ENCODE measurements at regions not wholly inside any gene's neighbourhood (a gene's known extent, or its start where the extent isn't known, plus 50 kb on each side); places are given as distances from the start of the nearest gene placed in this dataset.
"Not testable (repeated sequence)": the region's sequence is repeated elsewhere in the genome, so short reads cannot be mapped to it uniquely, and the experiment has no call there.

- no peak for TF ChIP-seq CTCF (IDR thresholded peaks at IDR 0.05; ENCODE audit: extremely low read depth, low read depth, low read length)
- Histone ChIP-seq H2AFZ (ENCODE audit: low read length) (no peak overlapping the region), H3K4me1 (ENCODE audit: insufficient read depth, low read length) (peaks cover 8% of the 10 kb centered on the region), H3K4me2 (ENCODE audit: insufficient read depth, low read length) (no peak overlapping the region), H3K36me3 (ENCODE audit: insufficient read depth, low read length) (no peaks in the 10 kb centered on the region), H3K27me3 (ENCODE audit: insufficient read depth, low read length) (no peaks in the 10 kb centered on the region), H3K9me3 (ENCODE audit: low read depth, low read length) (no peaks in the 10 kb centered on the region), H3K27ac (ENCODE audit: low read depth, low read length) (no peak overlapping the region), H4K20me1 (ENCODE audit: insufficient read depth, low read length) (no peaks in the 10 kb centered on the region), H3K79me2 (ENCODE audit: insufficient read depth, low read length) (no peaks in the 10 kb centered on the region), H3K4me3 (ENCODE audit: insufficient read depth, low read length) (no peak overlapping the region)
- DNase-seq (ENCODE audit: insufficient read length, low spot score, missing footprints): no peak
These were observed 440.8 kb upstream of the ZP4 start for GRCh38 chr1:238331557-238331956.

- Histone ChIP-seq H3K4me1 (ENCODE audit: insufficient read depth, low read length) (peaks cover 8% of the 10 kb centered on the region), H3K79me2 (ENCODE audit: insufficient read depth, low read length) (no peaks in the 10 kb centered on the region), H3K27me3 (ENCODE audit: insufficient read depth, low read length) (no peaks in the 10 kb centered on the region), H3K9me3 (ENCODE audit: low read depth, low read length) (no peaks in the 10 kb centered on the region), H3K36me3 (ENCODE audit: insufficient read depth, low read length) (no peaks in the 10 kb centered on the region), H4K20me1 (ENCODE audit: insufficient read depth, low read length) (no peaks in the 10 kb centered on the region), H2AFZ (ENCODE audit: low read length) (no peak overlapping the region), H3K4me3 (ENCODE audit: insufficient read depth, low read length) (no peak overlapping the region), H3K27ac (ENCODE audit: low read depth, low read length) (no peak overlapping the region), H3K4me2 (ENCODE audit: insufficient read depth, low read length) (no peak overlapping the region)
- TF ChIP-seq CTCF (IDR thresholded peaks at IDR 0.05; ENCODE audit: extremely low read depth, low read depth, low read length): no peak
- DNase-seq (ENCODE audit: insufficient read length, low spot score, missing footprints): no peak
These were observed 438.9 kb upstream of the ZP4 start for GRCh38 chr1:238329671-238330070.

GRCh38 chr1:238327033-238327432, 436.3 kb upstream of the ZP4 start:
- H3K79me2 ChIP-seq (ENCODE audit: insufficient read depth, low read length); H3K27ac ChIP-seq (ENCODE audit: low read depth, low read length); H3K9me3 ChIP-seq (ENCODE audit: low read depth, low read length); H3K4me3 ChIP-seq (ENCODE audit: insufficient read depth, low read length); H2AFZ ChIP-seq (ENCODE audit: low read length); H3K4me1 ChIP-seq (ENCODE audit: insufficient read depth, low read length); H3K27me3 ChIP-seq (ENCODE audit: insufficient read depth, low read length); H3K4me2 ChIP-seq (ENCODE audit: insufficient read depth, low read length); DNase-seq (ENCODE audit: insufficient read length, low spot score, missing footprints); H4K20me1 ChIP-seq (ENCODE audit: insufficient read depth, low read length); H3K36me3 ChIP-seq (ENCODE audit: insufficient read depth, low read length): not testable (repeated sequence)

- not testable (repeated sequence) for H3K9me3 ChIP-seq (ENCODE audit: low read depth, low read length); H3K27me3 ChIP-seq (ENCODE audit: insufficient read depth, low read length); DNase-seq (ENCODE audit: insufficient read length, low spot score, missing footprints); H3K79me2 ChIP-seq (ENCODE audit: insufficient read depth, low read length); H4K20me1 ChIP-seq (ENCODE audit: insufficient read depth, low read length); H3K4me1 ChIP-seq (ENCODE audit: insufficient read depth, low read length); H2AFZ ChIP-seq (ENCODE audit: low read length); H3K4me2 ChIP-seq (ENCODE audit: insufficient read depth, low read length); H3K36me3 ChIP-seq (ENCODE audit: insufficient read depth, low read length); H3K4me3 ChIP-seq (ENCODE audit: insufficient read depth, low read length); H3K27ac ChIP-seq (ENCODE audit: low read depth, low read length)
These were observed 435.8 kb upstream of the ZP4 start for GRCh38 chr1:238326479-238326878.

- Histone ChIP-seq H4K20me1 (ENCODE audit: insufficient read depth, low read length) (no peaks in the 10 kb centered on the region), H3K79me2 (ENCODE audit: insufficient read depth, low read length) (no peaks in the 10 kb centered on the region), H3K4me2 (ENCODE audit: insufficient read depth, low read length) (no peak overlapping the region), H2AFZ (ENCODE audit: low read length) (no peak overlapping the region), H3K4me3 (ENCODE audit: insufficient read depth, low read length) (no peak overlapping the region), H3K9me3 (ENCODE audit: low read depth, low read length) (no peaks in the 10 kb centered on the region), H3K27me3 (ENCODE audit: insufficient read depth, low read length) (no peaks in the 10 kb centered on the region), H3K4me1 (ENCODE audit: insufficient read depth, low read length) (no peaks in the 10 kb centered on the region), H3K36me3 (ENCODE audit: insufficient read depth, low read length) (no peaks in the 10 kb centered on the region), H3K27ac (ENCODE audit: low read depth, low read length) (no peak overlapping the region)
- DNase-seq (ENCODE audit: insufficient read length, low spot score, missing footprints): no peak
- no peak for TF ChIP-seq CTCF (IDR thresholded peaks at IDR 0.05; ENCODE audit: extremely low read depth, low read depth, low read length)
These were observed 433.6 kb upstream of the ZP4 start for GRCh38 chr1:238324211-238324864.
